GM12873 (cell line): ENCODE measurements at regions not wholly inside any gene's neighbourhood (a gene's known extent, or its start where the extent isn't known, plus 50 kb on each side); places are given as distances from the start of the nearest gene placed in this dataset.

Experiments used
- TF ChIP-seq, protein P1 (sequence below): IDR thresholded peaks from 2 replicates; pipeline ENCODE4 v1.5.1; 2012; ENCODE audit warnings: low read depth, mild to moderate bottlenecking, moderate library complexity, low read length, control low read depth; ENCODE audit not compliant: insufficient read depth; ENCODE audit errors: missing control alignments

DNA sequence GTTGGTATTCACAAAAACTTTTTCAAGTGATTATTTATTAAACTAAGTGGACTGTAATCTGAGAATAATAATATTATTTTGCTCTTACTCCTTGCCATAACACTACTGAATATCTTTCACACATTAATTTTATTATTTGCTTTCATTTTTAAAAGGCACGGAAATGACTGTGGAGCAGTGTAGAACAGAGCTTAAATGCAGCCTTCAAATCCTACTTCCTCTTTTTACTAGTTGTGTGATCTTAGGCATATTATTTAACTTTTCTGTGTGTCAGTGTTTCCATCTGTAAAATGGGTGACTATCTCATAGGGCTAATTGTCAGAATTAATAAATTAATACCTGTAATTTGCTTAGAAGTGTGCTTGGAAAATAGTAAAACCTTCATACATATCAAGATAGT lies 55.5 kb upstream of the SLC8A1 start:
- TF ChIP-seq, protein P1, sequence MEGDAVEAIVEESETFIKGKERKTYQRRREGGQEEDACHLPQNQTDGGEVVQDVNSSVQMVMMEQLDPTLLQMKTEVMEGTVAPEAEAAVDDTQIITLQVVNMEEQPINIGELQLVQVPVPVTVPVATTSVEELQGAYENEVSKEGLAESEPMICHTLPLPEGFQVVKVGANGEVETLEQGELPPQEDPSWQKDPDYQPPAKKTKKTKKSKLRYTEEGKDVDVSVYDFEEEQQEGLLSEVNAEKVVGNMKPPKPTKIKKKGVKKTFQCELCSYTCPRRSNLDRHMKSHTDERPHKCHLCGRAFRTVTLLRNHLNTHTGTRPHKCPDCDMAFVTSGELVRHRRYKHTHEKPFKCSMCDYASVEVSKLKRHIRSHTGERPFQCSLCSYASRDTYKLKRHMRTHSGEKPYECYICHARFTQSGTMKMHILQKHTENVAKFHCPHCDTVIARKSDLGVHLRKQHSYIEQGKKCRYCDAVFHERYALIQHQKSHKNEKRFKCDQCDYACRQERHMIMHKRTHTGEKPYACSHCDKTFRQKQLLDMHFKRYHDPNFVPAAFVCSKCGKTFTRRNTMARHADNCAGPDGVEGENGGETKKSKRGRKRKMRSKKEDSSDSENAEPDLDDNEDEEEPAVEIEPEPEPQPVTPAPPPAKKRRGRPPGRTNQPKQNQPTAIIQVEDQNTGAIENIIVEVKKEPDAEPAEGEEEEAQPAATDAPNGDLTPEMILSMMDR: no peak

DNA sequence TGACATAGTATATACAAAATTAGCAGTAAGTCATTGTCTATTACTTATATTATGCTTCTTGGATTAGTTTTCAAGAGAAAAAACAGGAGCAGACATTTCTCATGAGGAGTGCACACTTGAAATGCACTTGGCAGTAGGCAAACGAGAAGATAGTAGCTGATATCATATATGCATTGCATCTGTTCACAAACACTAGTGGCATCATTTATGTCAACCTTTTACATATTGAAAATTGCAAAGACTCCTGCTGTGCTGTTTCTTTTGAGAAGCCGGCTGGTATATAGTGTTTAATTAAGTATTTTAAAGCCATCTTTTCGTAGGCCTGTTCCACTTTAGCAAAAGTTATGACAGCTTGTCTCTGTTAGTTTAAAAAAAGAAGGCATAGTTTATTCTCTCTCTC lies 58.4 kb upstream of the SLC8A1 start:
- TF ChIP-seq, protein P1: no peak

DNA sequence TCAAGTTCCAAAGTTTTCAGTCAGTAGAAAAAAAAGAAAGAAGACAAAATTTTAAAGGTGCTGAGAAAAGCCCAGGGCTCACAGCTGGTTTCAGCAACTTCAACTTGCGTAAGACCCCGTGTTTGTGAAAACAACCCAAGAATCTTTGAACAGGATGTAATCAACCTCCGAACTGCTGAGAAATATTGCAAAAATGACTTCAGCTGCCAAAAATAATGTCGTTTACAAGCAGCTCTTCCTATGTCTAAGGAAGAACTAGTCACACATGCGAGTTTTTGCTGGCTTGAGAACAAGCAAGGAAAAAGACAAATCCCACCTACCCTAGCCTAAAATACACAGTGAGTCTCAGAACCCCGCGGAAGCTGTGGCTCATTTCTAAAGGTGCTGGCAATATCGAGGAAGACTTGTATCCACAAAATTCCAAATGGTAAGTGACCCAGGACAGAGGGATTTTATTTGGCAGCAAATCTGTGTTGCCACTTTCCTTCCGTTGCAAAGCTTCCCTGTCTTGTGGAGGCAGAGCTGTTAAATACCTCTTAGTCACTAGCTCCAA lies 59.8 kb upstream of the SLC8A1 start:
- TF ChIP-seq, protein P1: no peak

DNA sequence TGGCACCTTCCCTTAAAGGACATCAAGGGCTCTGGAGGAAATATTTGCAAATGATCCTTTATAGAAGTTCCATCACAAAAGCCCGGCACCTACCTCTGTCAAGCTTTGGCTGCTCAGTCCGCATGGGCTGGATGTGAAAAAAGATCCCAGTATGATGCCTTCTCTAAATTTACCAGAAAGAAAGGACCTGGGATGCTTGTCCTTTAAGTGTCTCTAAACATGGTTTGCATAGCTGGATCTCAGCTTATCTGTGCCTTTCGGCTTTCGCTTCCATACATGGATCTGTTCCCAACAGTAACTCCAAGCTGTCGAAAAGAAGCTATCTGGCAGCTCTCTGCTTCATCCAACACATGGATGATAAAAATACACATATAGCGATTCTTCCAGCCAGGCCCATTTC lies 60.4 kb upstream of the SLC8A1 start:
- TF ChIP-seq, protein P1: no peak

DNA sequence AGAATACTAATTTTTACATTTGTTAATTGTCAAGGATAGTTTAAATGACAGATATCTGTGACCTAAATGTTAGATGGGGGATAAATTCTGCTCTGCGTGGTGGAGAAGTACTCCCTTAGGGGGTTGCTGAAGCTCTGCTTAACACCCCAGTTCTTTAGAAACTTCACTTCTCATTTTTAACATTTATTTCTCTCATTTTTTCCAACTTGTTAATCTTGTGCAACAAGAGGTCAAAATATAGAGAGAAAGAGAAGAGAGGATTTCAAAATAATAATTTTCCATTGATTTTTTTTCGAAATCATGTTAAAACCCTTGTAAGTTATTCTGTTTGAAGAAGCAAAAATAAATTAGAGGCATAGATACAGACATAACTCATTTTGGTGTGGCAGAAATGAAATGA lies 61.3 kb upstream of the SLC8A1 start:
- TF ChIP-seq, protein P1: no peak

DNA sequence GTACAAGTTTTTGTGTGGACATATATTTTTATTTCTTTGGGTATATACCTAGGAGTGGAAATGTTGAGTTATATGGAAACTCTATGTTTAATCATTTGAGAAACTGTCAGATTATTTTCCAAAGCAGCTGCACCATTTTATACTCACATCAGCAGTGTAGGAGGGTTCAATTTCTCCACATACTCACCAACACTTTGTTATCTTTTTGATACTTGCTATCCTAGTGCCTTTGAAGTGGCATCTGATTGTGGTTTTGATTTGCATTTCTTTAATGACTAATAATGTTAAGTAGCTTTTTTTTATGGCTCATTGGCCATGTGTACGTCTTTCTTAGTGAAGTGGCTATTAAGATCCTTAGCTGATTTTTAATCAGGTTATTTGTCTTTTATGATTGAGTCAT lies 64.7 kb upstream of the SLC8A1 start:
- TF ChIP-seq, protein P1: no peak

DNA sequence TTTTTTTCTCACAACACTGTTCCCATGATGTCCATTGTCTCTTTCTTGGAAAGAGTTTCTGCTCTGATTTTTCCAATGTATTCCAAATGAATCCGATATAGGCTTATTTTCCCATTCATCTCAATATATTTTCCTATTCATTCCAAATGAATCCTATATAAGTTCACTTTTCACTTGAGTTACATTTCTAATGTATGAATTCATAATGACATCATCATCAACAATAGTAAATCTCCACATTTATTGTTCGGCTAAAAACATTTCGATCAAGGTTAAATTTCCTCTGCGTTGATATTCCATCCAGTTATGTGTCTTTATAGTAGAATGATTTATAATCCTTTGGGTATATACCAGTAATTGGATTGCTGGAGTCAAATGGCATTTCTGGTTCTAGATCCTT lies 76.7 kb upstream of the SLC8A1 start:
- TF ChIP-seq, protein P1: no peak
